ENCODE measurements at regions not wholly inside any gene's neighbourhood (a gene's known extent, or its start where the extent isn't known, plus 50 kb on each side); places are given as distances from the start of the nearest gene placed in this dataset.
"Not testable (repeated sequence)": the region's sequence is repeated elsewhere in the genome, so short reads cannot be mapped to it uniquely, and the experiment has no call there.

- DNase-seq (peak; percentile 46 to 84 (median 70)), ATAC-seq (peak; percentile 61)
- Histone ChIP-seq H3K27me3 (peaks cover 29 to 56% of the 10 kb centered on the region in 2 donors), H3K4me1 (peaks cover 9% of the 10 kb centered on the region in 2 donors), H3K27ac (no peak overlapping the region), H3K9me3 (peaks cover 0 to 2% of the 10 kb centered on the region in 2 donors), H3K36me3 (no peaks in the 10 kb centered on the region), H3K4me3 (peak overlapping the region; percentile 18 to 26)
- no peak for TF ChIP-seq CTCF (IDR thresholded peaks at IDR 0.05)
- intact Hi-C loops (cut with DNase I): no loop called here
These were observed 139.2 kb upstream of the PALM2AKAP2 start for GRCh38 chr9:109640580-109641371.

DNA sequence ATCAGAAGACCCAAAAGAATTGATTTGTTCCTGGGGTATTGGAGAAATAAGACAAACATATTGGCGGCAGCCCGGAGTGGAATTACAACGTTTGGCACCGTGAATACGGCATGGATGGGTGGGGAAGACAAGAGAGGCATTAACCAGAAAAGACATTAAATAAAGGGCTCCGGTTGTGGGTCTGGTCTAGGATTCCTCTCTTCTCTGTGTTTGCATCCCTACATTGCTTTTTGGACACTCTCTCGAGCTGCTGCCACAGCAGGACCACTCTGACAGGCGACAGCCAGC lies 138.7 kb upstream of the PALM2AKAP2 start:
- intact Hi-C loops (cut with DNase I): no loop called here
- DNase-seq (no peak), ATAC-seq (no peak)
- peaks cover 29 to 56% of the 10 kb centered on the region in 2 donors for H3K27me3 ChIP-seq
- no peak overlapping the region for H3K4me3 ChIP-seq
- no peak overlapping the region for H3K27ac ChIP-seq
- no peaks in the 10 kb centered on the region for H3K36me3 ChIP-seq
- peaks cover 9% of the 10 kb centered on the region in 2 donors for H3K4me1 ChIP-seq
- peaks cover 0 to 2% of the 10 kb centered on the region in 2 donors for H3K9me3 ChIP-seq
- TF ChIP-seq CTCF (IDR thresholded peaks at IDR 0.05): no peak

DNA sequence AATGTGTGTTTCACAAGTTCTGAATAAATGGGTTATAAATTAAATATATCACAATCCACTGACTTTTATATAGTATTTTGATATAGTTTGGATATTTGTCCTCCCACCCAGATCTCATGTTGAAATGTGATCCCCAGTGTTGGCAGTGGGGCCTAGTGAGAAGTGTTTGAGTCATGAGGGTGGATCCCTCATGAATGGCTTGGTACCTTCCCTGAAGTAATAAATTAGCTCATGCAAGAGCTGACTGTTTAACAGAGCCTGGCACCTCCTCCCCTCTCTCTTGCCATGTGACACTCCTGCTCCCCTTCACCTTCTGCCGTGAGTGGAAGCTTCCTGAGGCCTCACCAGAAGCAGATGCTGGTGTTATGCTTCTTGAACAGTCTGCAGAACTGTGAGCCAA lies 127.9 kb upstream of the PALM2AKAP2 start:
- no peaks in the 10 kb centered on the region for H3K27me3 ChIP-seq
- H3K36me3 ChIP-seq: no peaks in the 10 kb centered on the region
- no peaks in the 10 kb centered on the region for H3K4me1 ChIP-seq
- intact Hi-C loops (cut with DNase I): no loop called here
- no peak for DNase-seq
- no peak overlapping the region for H3K4me3 ChIP-seq
- no peak for TF ChIP-seq CTCF (IDR thresholded peaks at IDR 0.05)
- no peaks in the 10 kb centered on the region for H3K9me3 ChIP-seq
- ATAC-seq: no peak
- no peak overlapping the region for H3K27ac ChIP-seq

GRCh38 chr9:109652971-109653370 lies 127.0 kb upstream of the PALM2AKAP2 start:
- Histone ChIP-seq H3K27me3 (no peaks in the 10 kb centered on the region), H3K4me1 (no peaks in the 10 kb centered on the region), H3K4me3 (no peak overlapping the region), H3K36me3 (no peaks in the 10 kb centered on the region), H3K27ac (no peak overlapping the region), H3K9me3 (no peaks in the 10 kb centered on the region)
- TF ChIP-seq CTCF (IDR thresholded peaks at IDR 0.05): no peak
- intact Hi-C loops (cut with DNase I): no loop called here
- ATAC-seq (peak; percentile 79), DNase-seq (peak in 1 of 4 donors; percentile 15)

DNA sequence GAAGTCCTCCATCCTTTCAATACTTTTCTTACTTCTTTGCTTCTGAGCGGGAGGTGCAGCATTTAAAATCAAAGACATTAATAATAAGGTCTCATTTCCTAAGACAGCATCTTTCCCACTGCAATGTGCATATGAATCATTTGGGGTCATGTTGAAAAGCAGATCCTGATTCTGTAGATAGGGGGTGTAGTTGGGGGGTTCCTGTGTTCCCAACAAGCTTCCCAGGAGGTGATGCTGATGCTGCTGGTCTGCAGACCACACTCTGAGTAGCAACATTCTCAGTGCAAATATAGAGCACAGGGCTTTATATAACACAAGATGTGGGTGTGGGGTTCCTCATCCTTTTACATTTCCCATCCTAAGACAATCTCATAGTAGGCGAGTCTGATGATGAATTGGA lies 126.5 kb upstream of the PALM2AKAP2 start:
- no peak for DNase-seq
- no peaks in the 10 kb centered on the region for H3K36me3 ChIP-seq
- H3K27ac ChIP-seq: no peak overlapping the region
- H3K9me3 ChIP-seq: no peaks in the 10 kb centered on the region
- H3K4me3 ChIP-seq: no peak overlapping the region
- intact Hi-C loops (cut with DNase I): no loop called here
- H3K4me1 ChIP-seq: no peaks in the 10 kb centered on the region
- no peak for ATAC-seq
- no peaks in the 10 kb centered on the region for H3K27me3 ChIP-seq
- TF ChIP-seq CTCF (IDR thresholded peaks at IDR 0.05): no peak

DNA sequence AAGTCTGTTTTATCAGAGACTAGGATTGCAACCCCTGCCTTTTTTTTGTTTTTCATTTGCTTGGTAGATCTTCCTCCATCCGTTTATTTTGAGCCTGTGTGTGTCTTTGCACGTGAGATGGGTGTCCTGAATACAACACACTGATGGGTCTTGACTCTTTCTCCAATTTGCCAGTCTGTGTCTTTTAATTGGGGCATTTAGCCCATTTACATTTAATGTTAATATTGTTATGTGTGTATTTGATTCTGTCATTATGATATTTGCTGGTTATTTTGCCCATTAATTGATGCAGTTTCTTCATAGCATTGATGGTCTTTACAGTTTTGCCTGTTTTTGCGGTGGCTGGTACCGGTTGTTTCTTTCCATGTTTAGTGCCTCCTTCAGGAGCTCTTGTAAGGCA lies 116.0 kb upstream of the PALM2AKAP2 start:
- H3K4me3 ChIP-seq; H3K36me3 ChIP-seq; intact Hi-C loops (cut with DNase I); DNase-seq; H3K27me3 ChIP-seq; H3K4me1 ChIP-seq; H3K27ac ChIP-seq; ATAC-seq: not testable (repeated sequence)
- H3K9me3 ChIP-seq: peaks cover 0 to 13% of the 10 kb centered on the region in 2 donors

GRCh38 chr9:109665736-109666135 lies 114.3 kb upstream of the PALM2AKAP2 start:
- H3K27me3 ChIP-seq; H3K36me3 ChIP-seq; DNase-seq; intact Hi-C loops (cut with DNase I); ATAC-seq; H3K4me3 ChIP-seq; H3K4me1 ChIP-seq; H3K27ac ChIP-seq: not testable (repeated sequence)
- H3K9me3 ChIP-seq: peaks cover 0 to 13% of the 10 kb centered on the region in 2 donors
